Osteocyte (in vitro differentiated cells): ENCODE measurements at regions not wholly inside any gene's neighbourhood (a gene's known extent, or its start where the extent isn't known, plus 50 kb on each side); places are given as distances from the start of the nearest gene placed in this dataset.

Experiments
- DNase-seq: peaks from one replicate; pipeline ENCODE4 v3.0.0; 2021; ENCODE audit warnings: mixed read lengths; ENCODE audit not compliant: unreplicated experiment; ENCODE audit errors: extremely low spot score
- H3K27ac Mint-ChIP-seq: one replicate; pipeline ENCODE4 v1.8.0; 2021; ENCODE audit warnings: mild to moderate bottlenecking, mixed read lengths; ENCODE audit not compliant: unreplicated experiment
- H3K27me3 Mint-ChIP-seq: one replicate; pipeline ENCODE4 v1.8.0; 2021; ENCODE audit warnings: mixed read lengths; ENCODE audit not compliant: unreplicated experiment
- H3K36me3 Mint-ChIP-seq: one replicate; pipeline ENCODE4 v1.8.0; 2021; ENCODE audit warnings: mixed read lengths; ENCODE audit not compliant: unreplicated experiment
- H3K4me1 Mint-ChIP-seq: one replicate; pipeline ENCODE4 v1.8.0; 2021; ENCODE audit warnings: mixed read lengths; ENCODE audit not compliant: unreplicated experiment
- H3K4me3 Mint-ChIP-seq: one replicate; pipeline ENCODE4 v1.8.0; 2021; ENCODE audit warnings: mild to moderate bottlenecking, moderate library complexity, mixed read lengths; ENCODE audit not compliant: unreplicated experiment
- H3K9me3 Mint-ChIP-seq: one replicate; pipeline ENCODE4 v1.8.0; 2021; ENCODE audit warnings: mixed read lengths; ENCODE audit not compliant: unreplicated experiment
- CTCF ChIP-seq: fragments of 200-600 bp; sonication (generic); IDR thresholded peaks from 2 replicates; pipeline ENCODE4 v1.5.0; 2021; ENCODE audit warnings: antibody characterized with exemption, mild to moderate bottlenecking, moderate library complexity

GRCh38 chr10:36171556-36171952 lies 529.5 kb upstream of the FZD8 start:
- H3K27me3 Mint-ChIP-seq = no peaks in the 10 kb centered on the region
- H3K9me3 Mint-ChIP-seq = no peaks in the 10 kb centered on the region
- H3K36me3 Mint-ChIP-seq = no peaks in the 10 kb centered on the region
- H3K4me3 Mint-ChIP-seq = peak overlapping the region; percentile 8
- TF ChIP-seq CTCF = no peak
- H3K27ac Mint-ChIP-seq = peak overlapping the region; percentile 92
- H3K4me1 Mint-ChIP-seq = peaks cover 36% of the 10 kb centered on the region
- no peak for DNase-seq

- no peak for DNase-seq
- no peaks in the 10 kb centered on the region for H3K9me3 Mint-ChIP-seq
- peak overlapping the region; percentile 92 for H3K27ac Mint-ChIP-seq
- no peak for TF ChIP-seq CTCF
- no peak overlapping the region for H3K4me3 Mint-ChIP-seq
- H3K27me3 Mint-ChIP-seq = no peaks in the 10 kb centered on the region
- peaks cover 36% of the 10 kb centered on the region for H3K4me1 Mint-ChIP-seq
- no peaks in the 10 kb centered on the region for H3K36me3 Mint-ChIP-seq
Measured at GRCh38 chr10:36170943-36171501, 528.9 kb upstream of the FZD8 start.

GRCh38 chr10:36170142-36170719 lies 528.1 kb upstream of the FZD8 start:
- peaks cover 36% of the 10 kb centered on the region for H3K4me1 Mint-ChIP-seq

GRCh38 chr10:36168777-36169176 lies 526.7 kb upstream of the FZD8 start:
- no peak for TF ChIP-seq CTCF
- Mint-ChIP-seq H3K4me1 (peaks cover 33% of the 10 kb centered on the region), H3K4me3 (no peak overlapping the region), H3K27me3 (no peaks in the 10 kb centered on the region), H3K9me3 (no peaks in the 10 kb centered on the region), H3K36me3 (no peaks in the 10 kb centered on the region), H3K27ac (no peak overlapping the region)
- DNase-seq = no peak

More at GRCh38 chr10:36170142-36170719, 528.1 kb upstream of the FZD8 start:
- no peak for DNase-seq
- Mint-ChIP-seq H3K4me3 (no peak overlapping the region), H3K36me3 (no peaks in the 10 kb centered on the region), H3K27ac (no peak overlapping the region), H3K27me3 (no peaks in the 10 kb centered on the region), H3K9me3 (no peaks in the 10 kb centered on the region)
- no peak for TF ChIP-seq CTCF

- H3K9me3 Mint-ChIP-seq = no peaks in the 10 kb centered on the region
- H3K36me3 Mint-ChIP-seq = no peaks in the 10 kb centered on the region
Measured at GRCh38 chr10:36164556-36165504, 522.7 kb upstream of the FZD8 start.

More at GRCh38 chr10:36164556-36165504, 522.7 kb upstream of the FZD8 start:
- no peaks in the 10 kb centered on the region for H3K4me1 Mint-ChIP-seq
- no peak for DNase-seq
- no peak overlapping the region for H3K27ac Mint-ChIP-seq
- no peak for TF ChIP-seq CTCF
- no peak overlapping the region for H3K4me3 Mint-ChIP-seq
- no peaks in the 10 kb centered on the region for H3K27me3 Mint-ChIP-seq
